IMR-90 (cell line): ENCODE measurements at regions not wholly inside any gene's neighbourhood (a gene's known extent, or its start where the extent isn't known, plus 50 kb on each side); places are given as distances from the start of the nearest gene placed in this dataset.

Experiments
- ATAC-seq: fragments of 200-7000 bp; cut with Tn5 transposase; 2 replicates; pipeline ENCODE4 v1.9.1; 2020; ENCODE audit warnings: low read depth, mild to moderate bottlenecking, moderate library complexity
- BruUV-seq: library from RNA; stranded (reverse); fragments of 400-500 nt; replicated peaks from 2 replicates; lab custom pipeline; 2021; lab: Mats Ljungman, UMichigan
- CTCF ChIA-PET: fragments of 300-600 bp; formaldehyde crosslinking; extraction: SDS; loops from one replicate; lab custom pipeline; 2021; ENCODE audit warnings: antibody characterized with exemption; lab: Yijun Ruan, JAX
- POLR2A ChIA-PET: fragments of 300-600 bp; sonication (Branson Sonifier 250); formaldehyde crosslinking; loops from one replicate; lab custom pipeline; 2022; ENCODE audit warnings: antibody characterized with exemption; ENCODE audit not compliant: unreplicated experiment; lab: Charles Lee
- DNase-seq: peaks from one replicate; pipeline ENCODE4 v3.0.0; 2013
- H2AFZ ChIP-seq: replicated peaks from 2 replicates; pipeline ENCODE3; 2013; ENCODE audit warnings: low read length, mild to moderate bottlenecking; ENCODE audit not compliant: poor library complexity
- H2AK5ac ChIP-seq: 2 replicates; pipeline ENCODE4 v1.6.1; 2013; ENCODE audit warnings: low read depth, low read length, inconsistent platforms
- H2AK9ac ChIP-seq: replicated peaks from 2 replicates; pipeline ENCODE3; 2013; ENCODE audit warnings: mild to moderate bottlenecking, low read depth, low read length, moderate library complexity; ENCODE audit not compliant: poor library complexity
- H2BK120ac ChIP-seq: 2 replicates; pipeline ENCODE4 v1.6.1; 2013; ENCODE audit warnings: low read depth, low read length, inconsistent platforms
- H2BK15ac ChIP-seq: 3 replicates; pipeline ENCODE4 v1.6.1; 2013; ENCODE audit warnings: low read depth, low read length, inconsistent platforms
- H2BK20ac ChIP-seq: 2 replicates; pipeline ENCODE4 v1.6.1; 2013; ENCODE audit warnings: low read depth, mild to moderate bottlenecking, inconsistent platforms, low read length, moderate library complexity
- H2BK5ac ChIP-seq: 2 replicates; pipeline ENCODE4 v1.6.1; 2013; ENCODE audit warnings: mild to moderate bottlenecking, low read depth, low read length, inconsistent platforms; ENCODE audit not compliant: poor library complexity, severe bottlenecking
- H3K14ac ChIP-seq: replicated peaks from 2 replicates; pipeline ENCODE4 v1.6.1; 2013; ENCODE audit warnings: low read depth, low read length, inconsistent platforms
- H3K18ac ChIP-seq: 2 replicates; pipeline ENCODE4 v1.6.1; 2013; ENCODE audit warnings: low read depth, low read length, control low read depth
- H3K23ac ChIP-seq: 2 replicates; pipeline ENCODE4 v1.6.1; 2013; ENCODE audit warnings: low read depth, low read length, inconsistent platforms
- H3K27ac ChIP-seq: 2 replicates; pipeline ENCODE4 v1.5.1; 2013; ENCODE audit warnings: mild to moderate bottlenecking, control low read depth, low read length; ENCODE audit not compliant: insufficient read depth
- H3K27me3 ChIP-seq: 2 replicates; pipeline ENCODE4 v1.6.1; 2013; ENCODE audit warnings: low read length; ENCODE audit not compliant: control insufficient read depth, insufficient read depth
- H3K36me3 ChIP-seq: 2 replicates; pipeline ENCODE4 v1.6.1; 2013; ENCODE audit warnings: low read length, mixed read lengths; ENCODE audit not compliant: control insufficient read depth, insufficient read depth
- H3K4ac ChIP-seq: 2 replicates; pipeline ENCODE4 v1.6.1; 2013; ENCODE audit warnings: low read depth, low read length, inconsistent platforms
- H3K4me1 ChIP-seq: 2 replicates; pipeline ENCODE4 v1.6.1; 2013; ENCODE audit warnings: low read length, mixed read lengths; ENCODE audit not compliant: control insufficient read depth, insufficient read depth
- H3K4me2 ChIP-seq: 2 replicates; pipeline ENCODE4 v1.6.1; 2013; ENCODE audit warnings: low read depth, mild to moderate bottlenecking, control low read depth, low read length, moderate library complexity
- H3K4me3 ChIP-seq: 2 replicates; pipeline ENCODE4 v1.5.1; 2013; ENCODE audit warnings: low read depth, mild to moderate bottlenecking, control low read depth, low read length, moderate library complexity; ENCODE audit not compliant: insufficient read depth
- H3K56ac ChIP-seq: 2 replicates; pipeline ENCODE4 v1.6.1; 2013; ENCODE audit warnings: low read length, inconsistent platforms; ENCODE audit not compliant: insufficient read depth; ENCODE audit errors: extremely low read depth
- H3K79me1 ChIP-seq, 2 experiments: 2 replicates each; pipeline ENCODE4 v1.6.1; 2013; ENCODE audit warnings: low read length in 2 of 2, inconsistent platforms in 1 of 2, low read depth in 1 of 2
- H3K9ac ChIP-seq: 2 replicates; pipeline ENCODE4 v1.6.1; 2013; ENCODE audit warnings: low read depth, low read length, control low read depth
- H3K9me1 ChIP-seq: 2 replicates; pipeline ENCODE4 v1.6.1; 2013; ENCODE audit warnings: low read length, inconsistent platforms; ENCODE audit not compliant: insufficient read depth
- H3K9me3 ChIP-seq: 2 replicates; pipeline ENCODE4 v1.6.1; 2013; ENCODE audit warnings: low read length; ENCODE audit not compliant: control insufficient read depth, insufficient read depth
- H4K20me1 ChIP-seq: 2 replicates; pipeline ENCODE4 v1.6.1; 2013; ENCODE audit warnings: low read length, inconsistent platforms; ENCODE audit not compliant: insufficient read depth
- H4K5ac ChIP-seq: 2 replicates; pipeline ENCODE4 v1.6.1; 2013; ENCODE audit warnings: mild to moderate bottlenecking, low read depth, low read length, control low read depth
- H4K8ac ChIP-seq, 2 experiments: 2 replicates each; pipeline ENCODE4 v1.6.1; 2013; ENCODE audit warnings: low read depth in 2 of 2, low read length in 2 of 2, control low read depth in 1 of 2, inconsistent platforms in 1 of 2
- H4K91ac ChIP-seq: 2 replicates; pipeline ENCODE4 v1.6.1; 2013; ENCODE audit warnings: low read depth, low read length, inconsistent platforms; ENCODE audit not compliant: insufficient read depth
- RAD21 ChIP-seq: IDR thresholded peaks from 2 replicates; pipeline ENCODE4 v1.6.1; 2012; ENCODE audit warnings: low read length, improper control_type of control experiment
- RCOR1 ChIP-seq: IDR thresholded peaks from 2 replicates; pipeline ENCODE4 v1.6.1; 2012; ENCODE audit warnings: mild to moderate bottlenecking, low read length, improper control_type of control experiment; ENCODE audit not compliant: insufficient replicate concordance
- RFX5 ChIP-seq: IDR thresholded peaks from 2 replicates; pipeline ENCODE4 v1.8.0; 2012; ENCODE audit warnings: low read depth, mild to moderate bottlenecking, low read length, moderate library complexity
- SMC3 ChIP-seq: fragments of 150-350 bp; IDR thresholded peaks from 2 replicates; pipeline ENCODE4 v1.6.1; 2016; ENCODE audit warnings: low read depth, mild to moderate bottlenecking, antibody characterized with exemption, low read length, moderate library complexity
- WGBS, 2 experiments: methylation state at CpG; one replicate each; pipeline versions ENCODE4 v1.1.5 to v1.1.7; 2013; ENCODE audit warnings: missing lambda C conversion rate in 2 of 2; ENCODE audit not compliant: insufficient read length in 1 of 2; ENCODE audit errors: extremely low coverage in 2 of 2; 5-methylcytosine and 5-hydroxymethylcytosine counted together
- dilution Hi-C: fragments of 300-500 bp; cut with HindIII; formaldehyde crosslinking; loops from one replicate; pipeline ENCODE4 v1.14.3; 2018; ENCODE audit warnings: low sequenced_read_pairs; ENCODE audit not compliant: unreplicated experiment
- in situ Hi-C: fragments of 300-500 bp; cut with MboI; formaldehyde crosslinking; loops from 3 replicates; pipeline ENCODE4 v1.14.3; 2019; ENCODE audit warnings: low sequenced_read_pairs, inconsistent platforms, mixed read lengths
- intact Hi-C: fragments of 100-400 bp; cut with micrococcal nuclease; formaldehyde crosslinking; loops from 2 replicates; pipeline ENCODE4 v1.10.0; 2022

DNA sequence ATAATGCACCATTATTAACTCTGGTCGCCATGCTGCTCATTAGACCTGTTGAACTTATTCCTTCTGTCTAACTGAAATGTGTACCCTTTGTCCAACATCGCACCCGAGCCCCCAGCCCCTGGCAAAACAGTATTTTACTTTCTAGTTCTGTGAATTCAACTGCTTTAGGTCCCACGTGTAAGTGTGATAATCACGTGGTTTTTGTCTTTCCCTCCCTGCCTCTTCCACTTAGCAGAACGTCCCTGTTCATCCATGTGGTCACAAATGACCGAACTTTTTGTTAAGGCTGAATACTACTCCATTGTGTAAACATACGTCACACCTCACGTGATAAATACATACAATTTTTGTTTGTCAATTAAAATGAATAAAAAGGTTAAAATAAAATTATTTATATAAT is 826.9 kb downstream of the DCDC2C start:
- no peak for ATAC-seq

More for the DNA sequence above, 826.9 kb downstream of the DCDC2C start:
- ChIA-PET POLR2A (no interaction called here), CTCF (no interaction called here)
- Histone ChIP-seq H3K9me3 (peaks cover 14% of the 10 kb centered on the region), H3K9me1 (no peaks in the 10 kb centered on the region), H3K36me3 (no peaks in the 10 kb centered on the region), H3K4me1 (no peaks in the 10 kb centered on the region), H3K27me3 (no peaks in the 10 kb centered on the region), H3K18ac (no peak overlapping the region), H2BK120ac (no peak overlapping the region), H3K4me2 (no peak overlapping the region), H3K14ac (no peak overlapping the region), H3K9ac (no peak overlapping the region), H3K4me3 (no peak overlapping the region), H3K27ac (no peak overlapping the region), H4K20me1 (no peaks in the 10 kb centered on the region), H3K79me1 (no peaks in the 10 kb centered on the region), H2BK15ac (no peak overlapping the region), H4K5ac (no peak overlapping the region), H2AFZ (no peak overlapping the region), H2BK5ac (no peak overlapping the region), H3K56ac (no peak overlapping the region), H2AK9ac (no peak overlapping the region), H3K23ac (no peak overlapping the region), H4K8ac (no peak overlapping the region), H2BK20ac (no peak overlapping the region), H3K4ac (no peak overlapping the region), H4K91ac (no peak overlapping the region), H2AK5ac (no peak overlapping the region)
- in situ Hi-C loops (no loop called here), intact Hi-C loops (no loop called here), dilution Hi-C loops (no loop called here)
- TF ChIP-seq RCOR1 = no peak
- no peak for TF ChIP-seq RAD21
- no peak for TF ChIP-seq SMC3
- TF ChIP-seq RFX5 = no peak
- DNase-seq = no peak
- 30% methylated on average over 2 of the region's 9 CpGs; no CpG with 5 or more reads in 1 of the 2 experiments for WGBS, 2 experiments
- BruUV-seq = no TSS peak
